ENCODE measurements at regions not wholly inside any gene's neighbourhood (a gene's known extent, or its start where the extent isn't known, plus 50 kb on each side); places are given as distances from the start of the nearest gene placed in this dataset.
"Not testable (repeated sequence)": the region's sequence is repeated elsewhere in the genome, so short reads cannot be mapped to it uniquely, and the experiment has no call there.

- no peak for DNase-seq (ENCODE audit: low read depth)
These were observed 196.4 kb downstream of the VGLL3 start for GRCh38 chr3:86794361-86795065.

GRCh38 chr3:86793786-86794185 is 197.2 kb downstream of the VGLL3 start:
- DNase-seq (ENCODE audit: low read depth): peak; percentile 91

DNA sequence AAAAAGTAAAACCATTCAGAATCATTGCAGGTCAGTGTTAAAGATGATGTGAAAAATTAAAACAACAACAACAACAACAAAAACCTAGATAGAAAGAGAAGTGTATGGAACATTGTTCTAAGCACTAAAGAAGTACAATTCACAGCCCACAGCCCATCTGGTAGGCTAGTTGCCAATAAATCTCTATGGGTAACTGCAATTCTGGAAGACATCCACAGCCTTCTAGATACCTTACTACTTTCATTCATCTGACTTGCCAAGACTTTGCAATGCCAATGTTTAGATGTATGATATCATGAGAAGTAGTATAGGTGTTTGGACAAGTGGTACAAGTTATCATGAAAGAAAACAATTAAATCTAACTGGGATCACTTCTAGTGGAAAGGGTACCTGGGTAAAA is 198.6 kb downstream of the VGLL3 start:
- DNase-seq (ENCODE audit: low read depth): no peak

- no peak for DNase-seq (ENCODE audit: low read depth)
These were observed 199.9 kb downstream of the VGLL3 start for GRCh38 chr3:86790884-86791549.

GRCh38 chr3:86788371-86788770 is 202.6 kb downstream of the VGLL3 start:
- DNase-seq (ENCODE audit: low read depth): no peak

GRCh38 chr3:86787091-86787490 is 203.9 kb downstream of the VGLL3 start:
- no peak for DNase-seq (ENCODE audit: low read depth)

- no peak for DNase-seq (ENCODE audit: low read depth)
These were observed 205.6 kb downstream of the VGLL3 start for GRCh38 chr3:86785386-86785785.

DNA sequence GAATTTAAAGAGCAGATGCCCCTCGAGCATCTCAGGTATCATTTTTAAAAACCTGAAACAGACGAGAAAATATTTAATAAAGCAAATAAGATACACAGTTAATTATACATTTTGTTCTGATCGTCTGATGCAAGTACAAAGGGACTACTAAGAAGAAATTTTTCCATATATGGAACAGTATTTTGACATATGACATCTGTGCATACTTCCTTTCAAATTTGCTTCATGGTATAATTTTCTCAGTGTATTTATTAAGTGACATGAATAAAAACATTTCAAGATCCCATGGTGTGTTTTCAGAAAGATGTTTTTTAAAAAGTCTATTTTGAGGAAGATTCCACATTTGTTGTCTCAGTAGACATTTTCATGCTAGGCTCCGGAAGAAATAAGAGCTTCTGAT is 208.1 kb downstream of the VGLL3 start:
- DNase-seq (ENCODE audit: low read depth): no peak

DNA sequence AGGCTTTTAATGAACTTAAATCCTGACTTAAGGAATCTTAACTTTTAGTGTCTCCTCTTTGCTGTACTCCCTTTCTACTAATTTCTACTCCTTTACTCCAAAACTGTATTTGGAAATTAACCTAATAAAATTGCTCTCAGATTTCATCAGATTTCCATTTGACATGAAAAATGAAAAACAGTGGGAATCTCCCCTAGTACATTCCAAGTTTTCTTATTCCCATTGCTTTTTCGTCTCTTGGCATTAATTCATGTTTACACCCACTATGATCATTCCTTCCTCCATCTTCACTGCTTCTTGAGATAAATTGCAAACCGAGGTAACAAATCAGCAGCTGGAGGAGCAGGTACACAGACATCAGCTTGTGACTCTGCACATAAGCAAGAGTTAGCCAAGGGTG is 208.7 kb downstream of the VGLL3 start:
- DNase-seq (ENCODE audit: low read depth): no peak

DNA sequence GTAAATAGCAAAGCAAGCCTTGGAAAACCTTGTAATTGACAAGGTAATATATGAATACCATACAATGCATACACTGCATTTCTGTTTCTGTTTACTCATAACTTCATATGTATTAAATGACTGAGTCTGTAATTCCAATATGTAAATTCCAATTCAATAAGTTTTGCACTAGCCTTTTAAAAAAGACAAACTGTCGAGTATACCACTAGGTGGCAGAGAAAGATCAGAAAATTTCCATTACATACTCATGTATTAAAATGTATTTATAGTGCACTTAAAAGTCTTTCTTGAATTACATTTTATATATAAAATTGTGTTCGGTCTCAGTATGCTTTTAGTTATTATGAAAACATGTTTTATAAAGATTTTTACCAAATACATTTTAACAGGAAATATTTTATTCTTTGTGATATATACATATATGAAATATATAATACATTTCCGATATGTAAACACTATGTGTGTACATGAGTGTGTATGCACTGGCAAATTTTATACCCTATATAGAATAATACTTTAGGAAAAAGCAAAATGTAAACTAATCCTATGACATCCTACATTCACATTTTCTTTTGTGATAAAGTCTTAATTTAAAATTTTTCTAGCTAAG is 216.8 kb downstream of the VGLL3 start:
- no peak for DNase-seq (ENCODE audit: low read depth)

- DNase-seq (ENCODE audit: low read depth): no peak
These were observed 218.2 kb downstream of the VGLL3 start for GRCh38 chr3:86772699-86773098.

- DNase-seq (ENCODE audit: low read depth): no peak
These were observed 219.0 kb downstream of the VGLL3 start for GRCh38 chr3:86771741-86772512.

DNA sequence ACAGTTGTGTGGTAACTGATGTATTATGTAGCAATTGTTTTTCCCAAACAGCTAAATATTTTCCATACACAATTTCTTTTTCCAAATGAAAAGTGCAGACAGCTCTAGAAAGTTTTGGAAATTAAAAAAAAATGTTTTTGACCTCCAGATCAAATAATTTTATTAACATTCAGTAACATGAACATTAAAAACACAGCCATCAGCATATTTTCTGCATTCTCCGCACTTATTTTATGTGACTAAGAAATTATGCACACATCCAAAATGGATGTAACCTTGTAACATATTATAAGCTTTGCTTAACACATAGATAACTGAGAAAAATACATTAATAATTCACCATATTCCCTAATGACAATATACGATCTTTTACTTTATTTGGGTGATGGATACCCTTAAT is 224.6 kb downstream of the VGLL3 start:
- no peak for DNase-seq (ENCODE audit: low read depth)

DNA sequence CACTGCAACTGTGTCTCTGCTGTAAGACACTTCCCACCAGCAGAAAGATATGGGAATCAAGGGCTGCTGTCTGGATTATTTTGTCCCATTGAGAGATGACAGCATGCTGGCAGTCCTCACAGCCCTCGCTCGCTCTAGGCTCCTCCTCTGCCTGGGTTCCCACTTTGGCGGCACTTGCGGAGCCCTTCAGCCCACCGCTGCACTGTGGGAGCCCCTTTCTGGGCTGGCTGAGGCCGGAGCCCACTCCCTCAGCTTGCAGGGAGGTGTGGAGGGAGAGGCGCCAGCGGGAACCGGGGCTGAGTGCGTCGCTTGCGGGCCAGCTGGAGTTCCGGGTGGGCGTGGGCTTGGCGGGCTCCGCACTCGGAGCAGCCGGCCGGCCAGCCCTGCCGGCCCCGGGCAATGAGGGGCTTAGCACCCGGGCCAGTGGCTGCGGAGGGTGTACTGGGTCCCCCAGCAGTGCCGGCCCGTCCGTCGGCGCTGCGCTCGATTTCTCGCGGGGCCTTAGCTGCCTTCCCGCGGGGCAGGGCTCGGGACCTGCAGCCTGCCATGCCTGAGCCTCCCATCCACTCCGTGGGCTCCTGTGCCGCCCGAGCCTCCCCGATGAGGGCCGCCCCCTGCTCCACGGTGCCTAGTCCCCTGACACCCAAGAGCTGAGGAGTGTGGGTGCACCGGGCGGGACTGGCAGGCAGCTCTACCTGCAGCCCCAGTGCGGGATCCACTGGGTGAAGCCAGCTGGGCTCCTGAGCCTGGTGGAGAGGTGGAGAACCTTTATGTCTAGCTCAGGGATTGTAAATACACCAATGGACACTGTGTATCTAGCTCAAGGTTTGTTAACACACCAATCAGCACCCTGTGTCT is 233.4 kb downstream of the VGLL3 start:
- not testable (repeated sequence) for DNase-seq (ENCODE audit: low read depth)

- no peak for DNase-seq (ENCODE audit: low read depth)
These were observed 242.9 kb downstream of the VGLL3 start for GRCh38 chr3:86748015-86748414.

- DNase-seq (ENCODE audit: low read depth): no peak
These were observed 246.9 kb downstream of the VGLL3 start for GRCh38 chr3:86744051-86744450.

- DNase-seq (ENCODE audit: low read depth): no peak
These were observed 247.7 kb downstream of the VGLL3 start for GRCh38 chr3:86743233-86743632.

GRCh38 chr3:86740751-86741150 is 250.2 kb downstream of the VGLL3 start:
- no peak for DNase-seq (ENCODE audit: low read depth)

GRCh38 chr3:86739244-86739643 is 251.7 kb downstream of the VGLL3 start:
- DNase-seq (ENCODE audit: low read depth): no peak

GRCh38 chr3:86738684-86739083 is 252.3 kb downstream of the VGLL3 start:
- DNase-seq (ENCODE audit: low read depth): no peak

- DNase-seq (ENCODE audit: low read depth): no peak
These were observed 253.4 kb downstream of the VGLL3 start for GRCh38 chr3:86737517-86737916.

- DNase-seq (ENCODE audit: low read depth): no peak
These were observed 257.7 kb downstream of the VGLL3 start for GRCh38 chr3:86733257-86733656.

Data from non-pigmented ciliary epithelial cell (primary cell).